DMS53 treated with DMSO at 0.1 percent for 48 hours (cell line): ENCODE measurements at regions not wholly inside any gene's neighbourhood (a gene's known extent, or its start where the extent isn't known, plus 50 kb on each side); places are given as distances from the start of the nearest gene placed in this dataset.
A peak's percentile ranks its signal among the peaks of the same experiment; 100 is the strongest.

Experiments
- DNase-seq: peaks from one replicate; lab custom pipeline; 2025; ENCODE audit not compliant: unreplicated experiment; lab: John Stamatoyannopoulos, UW

DNA sequence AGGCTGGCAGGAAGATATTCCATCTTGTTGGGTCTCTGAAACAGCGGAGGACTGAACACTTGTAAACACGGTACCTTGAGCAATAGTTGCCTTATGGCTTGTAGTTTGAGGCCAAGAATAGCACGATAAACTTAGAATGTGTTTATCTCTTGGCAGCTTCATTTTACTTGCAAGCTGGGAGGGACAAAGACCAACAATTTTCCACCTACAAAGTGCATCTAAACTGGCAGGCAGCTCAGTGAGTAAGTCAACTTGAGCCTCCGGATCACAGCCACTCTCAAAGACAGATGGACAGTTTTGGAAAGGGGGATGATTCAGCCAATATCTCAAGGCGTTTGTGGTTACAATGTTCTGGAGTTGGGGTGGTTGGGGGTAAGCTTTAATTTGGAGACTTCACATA, 652.6 kb downstream of the CETN3 start:
- DNase-seq: no peak

DNA sequence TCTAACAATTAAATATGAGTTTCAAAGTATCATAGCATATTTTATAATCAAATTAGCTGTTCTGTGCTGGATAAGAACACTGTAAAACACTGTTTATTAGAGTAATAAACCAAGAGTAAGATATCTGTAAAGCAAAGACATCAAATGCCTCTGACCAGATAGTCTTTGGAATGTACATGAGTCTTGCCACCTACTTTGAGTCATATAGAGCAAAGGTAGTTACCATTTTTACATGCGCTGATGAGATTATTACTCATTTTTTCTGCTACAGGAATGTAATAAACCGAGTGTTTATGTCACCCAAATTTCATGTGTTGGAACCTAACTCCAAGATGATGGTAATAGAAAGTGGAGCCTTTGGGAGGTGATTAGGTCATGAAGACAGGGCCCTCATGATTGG, 654.5 kb downstream of the CETN3 start:
- DNase-seq: no peak

DNA sequence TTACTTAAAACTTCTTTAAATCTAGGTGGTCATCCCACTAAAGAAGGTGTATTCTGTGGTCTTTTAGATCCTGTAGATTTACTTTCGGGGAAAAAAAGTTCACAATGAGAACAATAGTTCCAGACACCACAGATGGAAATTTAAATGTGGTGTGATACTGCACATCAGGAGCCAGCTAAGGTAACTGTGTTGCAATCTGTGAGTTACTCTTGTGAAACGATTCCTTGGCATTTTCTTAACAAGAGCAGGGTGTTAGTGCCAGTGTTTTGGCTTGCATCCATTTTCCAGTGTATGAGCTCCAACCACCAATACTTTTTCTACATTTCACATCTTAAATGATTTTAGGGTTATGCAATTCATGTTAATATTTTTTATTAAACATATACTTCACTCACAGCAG, 674.5 kb downstream of the CETN3 start:
- no peak for DNase-seq

DNA sequence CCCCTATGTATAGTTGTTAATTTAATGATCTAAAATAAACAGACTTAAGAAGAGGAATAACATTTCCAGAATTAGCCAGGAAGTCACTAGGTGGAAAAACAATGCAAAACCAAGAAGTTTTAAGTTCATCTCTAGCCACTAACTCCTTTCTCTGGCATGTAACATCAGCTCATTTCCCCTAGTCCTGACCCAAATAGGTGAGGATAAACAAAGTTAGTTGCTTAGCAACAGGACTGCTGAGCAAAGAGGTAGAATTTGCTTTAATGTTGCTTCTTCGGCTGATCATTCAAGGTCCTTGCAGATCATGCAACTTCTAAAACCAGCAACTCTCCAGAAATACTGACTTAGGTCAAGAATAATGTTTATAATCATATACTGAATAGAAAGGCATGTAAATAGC, 675.8 kb downstream of the CETN3 start:
- no peak for DNase-seq

DNA sequence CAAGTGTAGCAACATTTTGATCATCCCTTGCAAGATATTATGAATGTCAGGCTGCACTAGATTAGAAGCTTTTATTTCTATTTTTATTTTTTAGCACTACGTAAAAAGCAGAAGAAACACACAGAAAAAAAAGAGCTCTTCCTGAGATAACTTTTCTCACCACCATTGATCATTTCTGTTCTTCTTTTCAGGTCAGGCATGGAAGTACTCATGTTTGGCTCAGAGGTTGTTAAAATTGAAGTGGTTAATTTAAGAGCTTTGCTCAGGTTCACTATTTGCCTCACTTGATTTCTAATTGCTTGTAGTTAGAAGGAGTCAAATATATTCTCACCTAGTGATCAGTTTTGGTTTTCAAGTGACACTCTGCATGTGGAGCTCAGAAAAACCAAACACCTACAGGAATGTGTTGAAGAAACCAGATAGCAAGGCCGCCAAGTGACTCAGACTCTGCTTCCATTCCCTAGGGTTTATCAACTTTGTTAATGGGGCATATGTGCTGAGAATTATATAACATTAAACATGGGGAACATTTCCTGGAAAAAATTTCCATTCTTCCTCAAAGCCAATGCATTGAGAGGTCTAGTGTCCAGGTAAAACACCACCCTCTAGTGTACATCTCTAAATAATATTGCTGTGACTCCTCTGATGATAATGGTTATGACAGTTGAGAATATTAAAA, 679.8 kb downstream of the CETN3 start:
- peak; percentile 58 for DNase-seq

DNA sequence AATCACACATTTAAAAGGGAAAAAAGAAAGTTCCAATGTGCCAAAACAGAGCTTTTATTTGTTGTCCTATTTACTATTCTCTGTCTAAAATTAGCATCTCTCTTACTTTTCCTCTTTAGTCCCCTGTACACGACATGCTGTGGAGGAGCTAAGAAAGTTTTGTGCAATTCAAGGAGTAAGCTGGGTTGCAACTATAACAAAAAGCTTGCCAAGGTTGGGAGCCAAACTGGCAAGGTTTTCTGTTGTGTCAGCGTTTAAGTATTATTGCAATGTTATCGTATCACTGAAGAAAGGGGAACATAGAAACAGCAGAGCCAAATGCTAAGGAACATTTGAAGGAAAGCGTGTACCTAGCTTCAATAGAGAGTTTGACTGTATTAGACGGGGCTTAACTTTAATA, 680.8 kb downstream of the CETN3 start:
- no peak for DNase-seq

DNA sequence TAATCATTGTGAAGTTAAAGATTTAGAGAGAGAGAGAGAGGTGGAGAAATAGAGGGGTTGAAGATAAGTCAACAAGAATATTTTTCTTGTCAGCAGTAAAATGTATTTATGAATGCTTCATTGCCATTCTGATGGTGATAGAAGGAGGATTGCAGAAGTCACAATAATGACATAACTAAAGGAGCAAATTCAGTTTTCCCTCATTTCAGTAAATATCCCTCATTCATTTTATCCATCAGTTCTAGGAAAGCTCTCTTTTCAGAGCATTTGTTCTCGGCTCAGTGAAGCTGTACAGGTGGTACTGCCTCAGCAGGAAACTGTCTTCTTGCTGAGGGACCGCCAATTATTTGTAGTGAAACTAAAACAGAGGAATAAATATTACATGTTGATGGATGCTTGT, 681.4 kb downstream of the CETN3 start:
- DNase-seq: no peak

DNA sequence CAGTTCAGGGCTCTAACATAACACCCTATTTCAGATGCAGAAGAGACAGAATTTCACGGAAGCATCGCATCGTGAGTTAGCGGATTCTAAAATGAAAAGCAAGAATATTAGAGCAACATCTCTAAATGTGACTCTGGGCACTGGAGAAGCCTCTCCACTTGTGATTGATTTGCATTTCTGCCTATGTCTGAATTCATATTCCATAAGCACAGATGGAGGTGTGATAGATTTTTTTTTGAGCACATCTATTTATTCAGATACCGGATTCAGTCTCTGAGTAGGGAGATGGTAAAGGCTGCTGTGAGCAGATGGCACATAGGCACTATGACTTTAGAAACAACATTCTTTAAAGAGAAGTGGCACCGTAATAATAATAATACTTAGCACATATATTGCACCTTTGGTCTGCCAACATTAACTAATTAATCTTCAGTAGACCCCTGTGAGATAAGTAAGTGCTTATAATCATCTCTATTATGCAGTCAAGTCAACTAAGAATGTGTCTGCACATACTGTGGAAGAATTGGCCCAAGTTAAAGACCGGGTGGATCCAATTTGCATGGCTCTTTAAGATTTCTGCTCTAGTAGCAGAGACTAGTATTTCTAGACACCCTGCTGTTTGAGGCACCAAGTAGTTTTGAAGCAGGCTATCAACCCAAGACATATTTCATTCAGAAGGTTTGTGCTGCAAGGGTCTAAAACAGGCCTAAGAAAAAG, 685.0 kb downstream of the CETN3 start:
- DNase-seq: no peak

- no peak for DNase-seq
Observed at GRCh38 chr5:89723907-89724306, 685.6 kb downstream of the CETN3 start.

DNA sequence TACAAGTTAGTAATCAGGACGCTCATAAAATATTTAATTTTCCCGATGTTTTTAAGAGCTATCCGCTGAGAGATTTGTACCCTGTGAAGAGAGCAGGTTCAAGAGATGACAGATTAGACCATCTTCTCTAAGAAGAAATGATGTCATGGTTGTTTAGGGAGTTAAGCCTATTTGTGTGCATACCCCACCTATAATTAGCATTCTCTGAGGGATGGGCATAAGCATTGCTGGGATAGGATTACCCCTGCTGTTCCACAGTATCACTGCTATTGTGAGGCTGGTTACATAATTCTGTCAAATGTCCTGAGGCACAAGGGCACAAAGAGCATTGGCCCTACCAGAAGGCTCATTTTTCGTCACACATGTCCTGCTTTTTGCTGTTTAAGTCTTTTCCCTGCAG, 687.0 kb downstream of the CETN3 start:
- no peak for DNase-seq

DNA sequence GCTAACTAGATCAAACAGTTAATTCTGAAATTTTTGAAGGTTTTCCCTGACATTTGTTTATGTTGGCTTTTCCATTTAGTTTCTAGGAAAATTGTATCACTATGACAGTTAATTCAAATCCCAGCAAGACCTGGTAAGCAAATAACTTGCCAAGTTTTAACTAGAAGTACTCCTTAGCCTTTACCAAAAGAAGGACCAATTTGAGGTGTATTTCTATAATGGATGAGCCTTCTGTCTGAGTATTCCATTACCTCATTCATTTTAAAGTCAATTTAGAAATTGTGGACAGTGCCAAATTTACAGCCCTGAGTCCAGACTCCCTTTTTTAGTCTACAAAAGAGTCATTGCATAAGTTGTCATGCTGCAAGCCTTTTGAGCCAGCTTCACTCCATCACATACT, 687.6 kb downstream of the CETN3 start:
- no peak for DNase-seq

DNA sequence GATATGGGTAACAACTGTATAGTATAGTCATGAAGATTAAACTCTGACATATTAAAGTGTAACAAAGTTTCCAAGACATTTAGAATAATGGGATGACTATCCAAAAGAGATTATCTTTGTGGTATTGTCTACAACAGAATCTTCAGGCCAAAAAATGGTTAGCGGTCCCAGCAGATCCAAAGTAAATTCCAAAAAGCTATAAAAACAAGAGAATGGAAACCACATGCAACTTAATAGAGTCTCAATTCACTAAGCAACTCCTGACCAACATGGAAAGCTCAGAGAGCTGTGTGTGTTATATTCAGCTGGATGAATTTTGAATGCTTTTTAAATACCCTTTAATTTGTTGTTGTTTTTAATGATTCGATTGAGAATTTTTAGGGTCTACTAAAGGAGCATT, 688.2 kb downstream of the CETN3 start:
- no peak for DNase-seq

- no peak for DNase-seq
Observed at GRCh38 chr5:89712134-89712700, 697.3 kb downstream of the CETN3 start.

- no peak for DNase-seq
Observed at GRCh38 chr5:89711526-89711925, 698.0 kb downstream of the CETN3 start.

GRCh38 chr5:89710006-89710405, 699.5 kb downstream of the CETN3 start:
- DNase-seq: no peak

DNA sequence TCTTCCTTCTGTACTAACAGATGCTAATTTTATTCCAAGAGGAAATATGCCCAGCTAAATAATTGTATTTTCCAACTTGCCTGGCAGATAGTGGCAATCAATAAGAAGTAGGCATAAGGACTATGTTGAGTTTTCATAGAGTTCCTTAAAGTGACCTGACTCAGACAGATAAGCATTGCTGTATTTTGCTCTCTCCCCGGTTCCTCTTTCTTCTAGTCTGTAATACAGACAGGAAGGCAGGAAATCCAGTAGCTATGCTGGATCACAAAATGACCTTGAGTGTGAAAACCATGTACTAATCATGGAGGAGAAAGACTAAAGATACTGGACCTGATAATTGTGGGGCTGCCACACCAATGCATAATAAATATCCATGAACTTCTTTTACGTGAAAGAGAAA, 701.7 kb downstream of the CETN3 start:
- DNase-seq: no peak

DNA sequence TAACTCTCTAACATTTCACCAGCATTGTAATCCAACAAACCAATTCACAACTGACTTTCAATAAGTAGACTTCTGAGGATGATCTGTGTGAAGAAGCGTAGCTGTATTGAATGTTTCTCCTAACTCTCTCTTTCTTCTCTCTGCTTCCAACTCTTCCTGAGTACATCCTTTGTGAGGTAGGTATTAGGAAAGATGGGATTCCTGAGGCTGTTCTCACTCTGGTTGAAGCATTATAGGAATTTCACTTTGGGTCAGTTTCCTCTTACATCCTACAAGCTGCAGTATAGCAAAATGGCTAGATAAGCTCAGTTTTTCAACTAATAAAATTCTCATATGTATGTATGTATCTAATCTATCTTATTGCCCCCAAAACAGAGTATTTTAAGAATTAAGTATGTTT, 702.8 kb downstream of the CETN3 start:
- no peak for DNase-seq

DNA sequence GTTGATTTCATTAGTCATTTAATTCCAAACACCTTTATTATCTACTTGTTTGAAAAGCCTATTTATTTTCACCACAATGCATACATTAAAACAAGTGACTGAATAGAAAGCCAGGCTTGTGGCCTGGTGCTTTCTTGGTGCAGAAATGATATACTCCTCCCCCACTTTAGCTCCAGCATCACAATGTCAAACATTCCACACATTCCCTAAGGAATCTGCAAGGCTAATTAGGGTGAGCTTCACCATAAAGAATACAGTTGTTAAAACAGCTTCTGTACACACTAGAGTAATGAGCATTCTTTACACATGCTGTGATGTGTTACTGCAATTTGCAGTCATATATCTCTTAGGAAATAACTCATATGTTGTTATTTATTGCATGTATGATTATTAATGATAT, 705.7 kb downstream of the CETN3 start:
- no peak for DNase-seq

DNA sequence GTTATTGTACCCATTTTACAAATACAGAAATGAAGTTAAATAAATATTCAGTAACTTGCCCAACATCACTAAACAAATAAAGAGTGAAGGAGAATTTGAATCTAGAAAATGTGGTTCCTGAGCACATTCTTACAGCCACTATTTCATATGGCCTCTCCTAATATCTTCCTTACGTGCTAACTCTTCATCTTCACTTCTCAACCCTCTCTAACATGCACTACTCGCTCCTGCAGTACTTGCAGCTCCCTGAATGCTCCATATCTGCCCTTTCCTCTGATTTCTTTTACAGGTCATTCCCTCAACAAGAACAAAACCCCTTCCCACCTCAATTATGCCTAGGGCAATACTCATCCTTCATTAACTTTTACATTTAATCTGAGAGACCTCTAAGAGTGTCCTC, 711.5 kb downstream of the CETN3 start:
- peak; percentile 63 for DNase-seq

GRCh38 chr5:89697581-89697980, 712.0 kb downstream of the CETN3 start:
- peak; percentile 86 for DNase-seq

GRCh38 chr5:89695371-89695770, 714.2 kb downstream of the CETN3 start:
- no peak for DNase-seq

DNA sequence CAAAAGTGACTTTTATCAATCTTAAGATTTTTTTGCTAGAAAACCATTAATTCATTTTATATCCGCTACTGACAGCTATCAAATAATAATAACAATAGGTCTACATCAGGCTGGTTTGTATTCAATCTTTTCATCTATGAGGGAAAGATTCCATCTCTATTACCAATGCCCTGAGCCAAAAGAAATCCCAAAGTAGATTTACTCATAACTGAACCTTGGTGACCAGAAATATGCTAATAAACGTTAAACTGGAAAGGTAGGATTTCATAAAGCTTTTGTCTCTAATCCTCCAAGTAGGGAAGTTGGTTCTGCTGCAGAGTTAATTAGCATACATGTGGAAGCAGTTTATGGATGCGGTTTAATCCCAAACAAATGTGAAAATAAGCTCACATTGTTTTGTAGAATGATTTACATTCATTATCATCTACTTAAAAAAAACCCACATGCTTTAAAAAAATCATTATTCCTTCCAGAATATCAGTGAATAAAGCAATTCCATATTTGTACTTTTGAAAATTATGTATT, 715.5 kb downstream of the CETN3 start:
- DNase-seq: no peak
